IMR-90 (cell line): ENCODE measurements at regions not wholly inside any gene's neighbourhood (a gene's known extent, or its start where the extent isn't known, plus 50 kb on each side); places are given as distances from the start of the nearest gene placed in this dataset.

ENCODE experiments used
- ATAC-seq: fragments of 200-7000 bp; cut with Tn5 transposase; 2 replicates; pipeline ENCODE4 v1.9.1; 2020; ENCODE audit warnings: low read depth, mild to moderate bottlenecking, moderate library complexity
- BruUV-seq: library from RNA; stranded (reverse); fragments of 400-500 nt; replicated peaks from 2 replicates; lab custom pipeline; 2021; lab: Mats Ljungman, UMichigan
- CTCF ChIA-PET: fragments of 300-600 bp; formaldehyde crosslinking; extraction: SDS; loops from one replicate; lab custom pipeline; 2021; ENCODE audit warnings: antibody characterized with exemption; lab: Yijun Ruan, JAX
- POLR2A ChIA-PET: fragments of 300-600 bp; sonication (Branson Sonifier 250); formaldehyde crosslinking; loops from one replicate; lab custom pipeline; 2022; ENCODE audit warnings: antibody characterized with exemption; ENCODE audit not compliant: unreplicated experiment; lab: Charles Lee
- DNase-seq: peaks from one replicate; pipeline ENCODE4 v3.0.0; 2013
- H2AFZ ChIP-seq: replicated peaks from 2 replicates; pipeline ENCODE3; 2013; ENCODE audit warnings: low read length, mild to moderate bottlenecking; ENCODE audit not compliant: poor library complexity
- H2AK5ac ChIP-seq: 2 replicates; pipeline ENCODE4 v1.6.1; 2013; ENCODE audit warnings: low read depth, low read length, inconsistent platforms
- H2AK9ac ChIP-seq: replicated peaks from 2 replicates; pipeline ENCODE3; 2013; ENCODE audit warnings: mild to moderate bottlenecking, low read depth, low read length, moderate library complexity; ENCODE audit not compliant: poor library complexity
- H2BK120ac ChIP-seq: 2 replicates; pipeline ENCODE4 v1.6.1; 2013; ENCODE audit warnings: low read depth, low read length, inconsistent platforms
- H2BK15ac ChIP-seq: 3 replicates; pipeline ENCODE4 v1.6.1; 2013; ENCODE audit warnings: low read depth, low read length, inconsistent platforms
- H2BK20ac ChIP-seq: 2 replicates; pipeline ENCODE4 v1.6.1; 2013; ENCODE audit warnings: low read depth, mild to moderate bottlenecking, inconsistent platforms, low read length, moderate library complexity
- H2BK5ac ChIP-seq: 2 replicates; pipeline ENCODE4 v1.6.1; 2013; ENCODE audit warnings: mild to moderate bottlenecking, low read depth, low read length, inconsistent platforms; ENCODE audit not compliant: poor library complexity, severe bottlenecking
- H3K14ac ChIP-seq: replicated peaks from 2 replicates; pipeline ENCODE4 v1.6.1; 2013; ENCODE audit warnings: low read depth, low read length, inconsistent platforms
- H3K18ac ChIP-seq: 2 replicates; pipeline ENCODE4 v1.6.1; 2013; ENCODE audit warnings: low read depth, low read length, control low read depth
- H3K23ac ChIP-seq: 2 replicates; pipeline ENCODE4 v1.6.1; 2013; ENCODE audit warnings: low read depth, low read length, inconsistent platforms
- H3K27ac ChIP-seq: 2 replicates; pipeline ENCODE4 v1.5.1; 2013; ENCODE audit warnings: mild to moderate bottlenecking, control low read depth, low read length; ENCODE audit not compliant: insufficient read depth
- H3K27me3 ChIP-seq: 2 replicates; pipeline ENCODE4 v1.6.1; 2013; ENCODE audit warnings: low read length; ENCODE audit not compliant: control insufficient read depth, insufficient read depth
- H3K36me3 ChIP-seq: 2 replicates; pipeline ENCODE4 v1.6.1; 2013; ENCODE audit warnings: low read length, mixed read lengths; ENCODE audit not compliant: control insufficient read depth, insufficient read depth
- H3K4ac ChIP-seq: 2 replicates; pipeline ENCODE4 v1.6.1; 2013; ENCODE audit warnings: low read depth, low read length, inconsistent platforms
- H3K4me1 ChIP-seq: 2 replicates; pipeline ENCODE4 v1.6.1; 2013; ENCODE audit warnings: low read length, mixed read lengths; ENCODE audit not compliant: control insufficient read depth, insufficient read depth
- H3K4me2 ChIP-seq: 2 replicates; pipeline ENCODE4 v1.6.1; 2013; ENCODE audit warnings: low read depth, mild to moderate bottlenecking, control low read depth, low read length, moderate library complexity
- H3K4me3 ChIP-seq: 2 replicates; pipeline ENCODE4 v1.5.1; 2013; ENCODE audit warnings: low read depth, mild to moderate bottlenecking, control low read depth, low read length, moderate library complexity; ENCODE audit not compliant: insufficient read depth
- H3K56ac ChIP-seq: 2 replicates; pipeline ENCODE4 v1.6.1; 2013; ENCODE audit warnings: low read length, inconsistent platforms; ENCODE audit not compliant: insufficient read depth; ENCODE audit errors: extremely low read depth
- H3K79me1 ChIP-seq, 2 experiments: 2 replicates each; pipeline ENCODE4 v1.6.1; 2013; ENCODE audit warnings: low read length in 2 of 2, inconsistent platforms in 1 of 2, low read depth in 1 of 2
- H3K9ac ChIP-seq: 2 replicates; pipeline ENCODE4 v1.6.1; 2013; ENCODE audit warnings: low read depth, low read length, control low read depth
- H3K9me1 ChIP-seq: 2 replicates; pipeline ENCODE4 v1.6.1; 2013; ENCODE audit warnings: low read length, inconsistent platforms; ENCODE audit not compliant: insufficient read depth
- H3K9me3 ChIP-seq: 2 replicates; pipeline ENCODE4 v1.6.1; 2013; ENCODE audit warnings: low read length; ENCODE audit not compliant: control insufficient read depth, insufficient read depth
- H4K20me1 ChIP-seq: 2 replicates; pipeline ENCODE4 v1.6.1; 2013; ENCODE audit warnings: low read length, inconsistent platforms; ENCODE audit not compliant: insufficient read depth
- H4K5ac ChIP-seq: 2 replicates; pipeline ENCODE4 v1.6.1; 2013; ENCODE audit warnings: mild to moderate bottlenecking, low read depth, low read length, control low read depth
- H4K8ac ChIP-seq, 2 experiments: 2 replicates each; pipeline ENCODE4 v1.6.1; 2013; ENCODE audit warnings: low read depth in 2 of 2, low read length in 2 of 2, control low read depth in 1 of 2, inconsistent platforms in 1 of 2
- H4K91ac ChIP-seq: 2 replicates; pipeline ENCODE4 v1.6.1; 2013; ENCODE audit warnings: low read depth, low read length, inconsistent platforms; ENCODE audit not compliant: insufficient read depth
- BHLHE40 ChIP-seq: fragments of 150-350 bp; IDR thresholded peaks from 2 replicates; pipeline ENCODE4 v1.6.1; 2016; ENCODE audit warnings: mild to moderate bottlenecking, low read depth, low read length
- CEBPB ChIP-seq: IDR thresholded peaks from 2 replicates; pipeline ENCODE4 v1.6.1; 2012; ENCODE audit warnings: low read depth, low read length, improper control_type of control experiment
- CHD1 ChIP-seq: IDR thresholded peaks from 2 replicates; pipeline ENCODE4 v1.6.1; 2012; ENCODE audit warnings: low read depth, low read length, improper control_type of control experiment
- FOS ChIP-seq: fragments of 150-350 bp; IDR thresholded peaks from 2 replicates; pipeline ENCODE4 v1.6.1; 2016; ENCODE audit warnings: low read depth, low read length
- MAFK ChIP-seq: IDR thresholded peaks from 2 replicates; pipeline ENCODE4 v1.6.1; 2012; ENCODE audit warnings: low read depth, low read length, improper control_type of control experiment
- MAZ ChIP-seq: IDR thresholded peaks from 2 replicates; pipeline ENCODE4 v1.6.1; 2012; ENCODE audit warnings: low read depth, mild to moderate bottlenecking, low read length, improper control_type of control experiment, moderate library complexity, borderline replicate concordance
- MXI1 ChIP-seq: IDR thresholded peaks from 2 replicates; pipeline ENCODE4 v1.6.1; 2012; ENCODE audit warnings: low read depth, mild to moderate bottlenecking, low read length, moderate library complexity, borderline replicate concordance
- NFE2L2 ChIP-seq: fragments of 150-350 bp; IDR thresholded peaks from 2 replicates; pipeline ENCODE4 v1.6.1; 2016; ENCODE audit warnings: low read depth, mild to moderate bottlenecking, low read length
- POLR2A ChIP-seq: IDR thresholded peaks from 2 replicates; pipeline ENCODE4 v1.6.1; 2012; ENCODE audit warnings: mild to moderate bottlenecking, low read depth, low read length
- RAD21 ChIP-seq: IDR thresholded peaks from 2 replicates; pipeline ENCODE4 v1.6.1; 2012; ENCODE audit warnings: low read length, improper control_type of control experiment
- RCOR1 ChIP-seq: IDR thresholded peaks from 2 replicates; pipeline ENCODE4 v1.6.1; 2012; ENCODE audit warnings: mild to moderate bottlenecking, low read length, improper control_type of control experiment; ENCODE audit not compliant: insufficient replicate concordance
- RFX5 ChIP-seq: IDR thresholded peaks from 2 replicates; pipeline ENCODE4 v1.8.0; 2012; ENCODE audit warnings: low read depth, mild to moderate bottlenecking, low read length, moderate library complexity
- SMC3 ChIP-seq: fragments of 150-350 bp; IDR thresholded peaks from 2 replicates; pipeline ENCODE4 v1.6.1; 2016; ENCODE audit warnings: low read depth, mild to moderate bottlenecking, antibody characterized with exemption, low read length, moderate library complexity
- WGBS, 2 experiments: methylation state at CpG; one replicate each; pipeline versions ENCODE4 v1.1.5 to v1.1.7; 2013; ENCODE audit warnings: missing lambda C conversion rate in 2 of 2; ENCODE audit not compliant: insufficient read length in 1 of 2; ENCODE audit errors: extremely low coverage in 2 of 2; 5-methylcytosine and 5-hydroxymethylcytosine counted together
- dilution Hi-C: fragments of 300-500 bp; cut with HindIII; formaldehyde crosslinking; loops from one replicate; pipeline ENCODE4 v1.14.3; 2018; ENCODE audit warnings: low sequenced_read_pairs; ENCODE audit not compliant: unreplicated experiment
- in situ Hi-C: fragments of 300-500 bp; cut with MboI; formaldehyde crosslinking; loops from 3 replicates; pipeline ENCODE4 v1.14.3; 2019; ENCODE audit warnings: low sequenced_read_pairs, inconsistent platforms, mixed read lengths
- intact Hi-C: fragments of 100-400 bp; cut with micrococcal nuclease; formaldehyde crosslinking; loops from 2 replicates; pipeline ENCODE4 v1.10.0; 2022
- TF ChIP-seq, protein P1 (sequence below): fragments of 150-350 bp; IDR thresholded peaks from 2 replicates; pipeline ENCODE4 v1.6.1; 2017; ENCODE audit warnings: mild to moderate bottlenecking, antibody characterized with exemption, low read length, low read depth
- TF ChIP-seq, protein P2 (sequence below): conservative IDR thresholded peaks from 2 replicates; pipeline ENCODE4 v1.5.1; 2012; ENCODE audit warnings: mild to moderate bottlenecking, low read depth, low read length, improper control_type of control experiment
- TF ChIP-seq, protein P3 (sequence below): fragments of 150-350 bp; IDR thresholded peaks from 2 replicates; pipeline ENCODE4 v1.6.1; 2016; ENCODE audit warnings: low read depth, mild to moderate bottlenecking, low read length, moderate library complexity, borderline replicate concordance

DNA sequence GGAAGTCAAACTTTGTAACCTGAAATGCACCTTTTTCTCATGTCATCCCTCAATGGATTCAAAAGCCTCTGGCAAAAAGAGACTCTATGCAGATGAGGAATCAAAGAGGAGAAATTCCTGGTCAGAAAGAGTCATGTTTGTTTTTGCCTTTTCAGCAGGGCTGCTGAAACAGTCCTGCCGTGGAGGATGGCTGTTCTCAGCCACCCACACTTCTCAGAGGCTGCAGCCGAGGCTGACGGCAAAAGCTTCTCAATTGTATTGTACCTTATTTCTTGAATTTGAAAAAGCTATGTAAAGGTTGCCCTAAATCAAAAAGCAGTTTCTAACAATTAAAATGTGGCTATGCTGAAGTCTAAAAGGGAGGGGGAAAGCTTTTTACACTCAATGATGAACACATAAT lies 385.3 kb downstream of the KCTD12 start:
- no peak overlapping the region for H2BK20ac ChIP-seq
- H4K20me1 ChIP-seq, result no peaks in the 10 kb centered on the region
- no peaks in the 10 kb centered on the region for H3K36me3 ChIP-seq
- no peak overlapping the region for H4K5ac ChIP-seq
- H3K4me2 ChIP-seq, result no peak overlapping the region
- no peak overlapping the region for H3K18ac ChIP-seq
- in situ Hi-C loops, result no loop called here
- no peak overlapping the region for H3K27ac ChIP-seq
- CTCF ChIA-PET, result interaction anchor here (1.1 kb wide), 1 partner anchor 12 kb away, joined by 5 read pairs; no protein-coding TSS in a partner anchor
- POLR2A ChIA-PET, result no interaction called here
- dilution Hi-C loops, result no loop called here
- H3K23ac ChIP-seq, result no peak overlapping the region
- H3K14ac ChIP-seq, result no peak overlapping the region
- H2AK9ac ChIP-seq, result no peak overlapping the region
- H3K4me3 ChIP-seq, result no peak overlapping the region
- H4K8ac ChIP-seq, result no peak overlapping the region
- WGBS, 2 experiments, result no CpG with 5 or more reads among the region's 3 CpGs
- no peak overlapping the region for H2BK15ac ChIP-seq
- H2AK5ac ChIP-seq, result no peak overlapping the region
- H3K4ac ChIP-seq, result no peak overlapping the region
- H2BK120ac ChIP-seq, result no peak overlapping the region
- H3K79me1 ChIP-seq, result no peaks in the 10 kb centered on the region
- TF ChIP-seq NFE2L2 (no peak), RFX5 (no peak), SMC3 (no peak), POLR2A (no peak), CHD1 (no peak), MXI1 (no peak), RAD21 (no peak), MAFK (no peak), MAZ (no peak), RCOR1 (no peak), BHLHE40 (no peak), CEBPB (no peak), FOS (no peak)
- TF ChIP-seq, protein P1, sequence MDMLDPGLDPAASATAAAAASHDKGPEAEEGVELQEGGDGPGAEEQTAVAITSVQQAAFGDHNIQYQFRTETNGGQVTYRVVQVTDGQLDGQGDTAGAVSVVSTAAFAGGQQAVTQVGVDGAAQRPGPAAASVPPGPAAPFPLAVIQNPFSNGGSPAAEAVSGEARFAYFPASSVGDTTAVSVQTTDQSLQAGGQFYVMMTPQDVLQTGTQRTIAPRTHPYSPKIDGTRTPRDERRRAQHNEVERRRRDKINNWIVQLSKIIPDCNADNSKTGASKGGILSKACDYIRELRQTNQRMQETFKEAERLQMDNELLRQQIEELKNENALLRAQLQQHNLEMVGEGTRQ, result no peak
- TF ChIP-seq, protein P2, sequence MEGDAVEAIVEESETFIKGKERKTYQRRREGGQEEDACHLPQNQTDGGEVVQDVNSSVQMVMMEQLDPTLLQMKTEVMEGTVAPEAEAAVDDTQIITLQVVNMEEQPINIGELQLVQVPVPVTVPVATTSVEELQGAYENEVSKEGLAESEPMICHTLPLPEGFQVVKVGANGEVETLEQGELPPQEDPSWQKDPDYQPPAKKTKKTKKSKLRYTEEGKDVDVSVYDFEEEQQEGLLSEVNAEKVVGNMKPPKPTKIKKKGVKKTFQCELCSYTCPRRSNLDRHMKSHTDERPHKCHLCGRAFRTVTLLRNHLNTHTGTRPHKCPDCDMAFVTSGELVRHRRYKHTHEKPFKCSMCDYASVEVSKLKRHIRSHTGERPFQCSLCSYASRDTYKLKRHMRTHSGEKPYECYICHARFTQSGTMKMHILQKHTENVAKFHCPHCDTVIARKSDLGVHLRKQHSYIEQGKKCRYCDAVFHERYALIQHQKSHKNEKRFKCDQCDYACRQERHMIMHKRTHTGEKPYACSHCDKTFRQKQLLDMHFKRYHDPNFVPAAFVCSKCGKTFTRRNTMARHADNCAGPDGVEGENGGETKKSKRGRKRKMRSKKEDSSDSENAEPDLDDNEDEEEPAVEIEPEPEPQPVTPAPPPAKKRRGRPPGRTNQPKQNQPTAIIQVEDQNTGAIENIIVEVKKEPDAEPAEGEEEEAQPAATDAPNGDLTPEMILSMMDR, result no peak
- TF ChIP-seq, protein P3, sequence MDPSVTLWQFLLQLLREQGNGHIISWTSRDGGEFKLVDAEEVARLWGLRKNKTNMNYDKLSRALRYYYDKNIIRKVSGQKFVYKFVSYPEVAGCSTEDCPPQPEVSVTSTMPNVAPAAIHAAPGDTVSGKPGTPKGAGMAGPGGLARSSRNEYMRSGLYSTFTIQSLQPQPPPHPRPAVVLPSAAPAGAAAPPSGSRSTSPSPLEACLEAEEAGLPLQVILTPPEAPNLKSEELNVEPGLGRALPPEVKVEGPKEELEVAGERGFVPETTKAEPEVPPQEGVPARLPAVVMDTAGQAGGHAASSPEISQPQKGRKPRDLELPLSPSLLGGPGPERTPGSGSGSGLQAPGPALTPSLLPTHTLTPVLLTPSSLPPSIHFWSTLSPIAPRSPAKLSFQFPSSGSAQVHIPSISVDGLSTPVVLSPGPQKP, result no peak
- H3K4me1 ChIP-seq, result no peaks in the 10 kb centered on the region
- H3K56ac ChIP-seq, result no peak overlapping the region
- no TSS peak for BruUV-seq
- H3K27me3 ChIP-seq, result peaks cover 21% of the 10 kb centered on the region
- H3K9me3 ChIP-seq, result no peaks in the 10 kb centered on the region
- H2BK5ac ChIP-seq, result no peak overlapping the region
- DNase-seq, result no peak
- intact Hi-C loops, result no loop called here
- no peak overlapping the region for H3K9ac ChIP-seq
- no peak overlapping the region for H4K91ac ChIP-seq
- H2AFZ ChIP-seq, result no peak overlapping the region
- no peaks in the 10 kb centered on the region for H3K9me1 ChIP-seq
- ATAC-seq, result no peak
